GM23338 (cell line): ENCODE measurements at regions not wholly inside any gene's neighbourhood (a gene's known extent, or its start where the extent isn't known, plus 50 kb on each side); places are given as distances from the start of the nearest gene placed in this dataset.

Experiments used
- ATAC-seq: fragments of 200-7000 bp; cut with Tn5 transposase; 3 replicates; pipeline ENCODE4 v1.9.1; 2020
- DNase-seq: peaks from one replicate; pipeline ENCODE4 v3.0.0-alpha.2; 2015; ENCODE audit warnings: low spot score
- H2AFZ ChIP-seq: fragments of 200-600 bp; sonication (generic); 2 replicates; pipeline ENCODE4 v1.8.0; 2016; ENCODE audit warnings: antibody characterized with exemption, mild to moderate bottlenecking, moderate library complexity
- H3F3A ChIP-seq: fragments of 200-600 bp; sonication (generic); replicated peaks from 2 replicates; pipeline ENCODE4 v1.8.0; 2017; ENCODE audit warnings: antibody characterized with exemption, mixed run types, low read depth
- H3K27ac ChIP-seq: fragments of 200-600 bp; sonication (generic); 2 replicates; pipeline ENCODE4 v1.6.1; 2016; ENCODE audit warnings: low read depth
- H3K27me3 ChIP-seq: fragments of 200-600 bp; sonication (generic); 2 replicates; pipeline ENCODE4 v1.8.0; 2016; ENCODE audit warnings: mild to moderate bottlenecking, mixed run types, moderate library complexity; ENCODE audit not compliant: insufficient read depth
- H3K36me3 ChIP-seq: fragments of 200-600 bp; sonication (generic); 2 replicates; pipeline ENCODE4 v1.8.0; 2016; ENCODE audit warnings: mild to moderate bottlenecking; ENCODE audit not compliant: insufficient read depth
- H3K4me1 ChIP-seq: fragments of 200-600 bp; sonication (generic); 2 replicates; pipeline ENCODE4 v1.8.0; 2016; ENCODE audit warnings: mild to moderate bottlenecking, moderate library complexity; ENCODE audit not compliant: insufficient read depth
- H3K4me2 ChIP-seq: fragments of 200-600 bp; sonication (generic); 2 replicates; pipeline ENCODE4 v1.7.1; 2017; ENCODE audit warnings: mixed run types
- H3K4me3 ChIP-seq: fragments of 200-600 bp; sonication (generic); 2 replicates; pipeline ENCODE4 v1.6.1; 2016; ENCODE audit warnings: mixed run types
- H3K79me2 ChIP-seq: fragments of 200-600 bp; sonication (generic); replicated peaks from 2 replicates; pipeline ENCODE4 v1.8.0; 2017; ENCODE audit warnings: mild to moderate bottlenecking; ENCODE audit not compliant: insufficient read depth
- H3K9me2 ChIP-seq: fragments of 200-600 bp; sonication (generic); 2 replicates; pipeline ENCODE4 v1.8.0; 2017; ENCODE audit not compliant: insufficient read depth
- H4K20me1 ChIP-seq: fragments of 200-600 bp; sonication (generic); replicated peaks from 2 replicates; pipeline ENCODE4 v1.8.0; 2017; ENCODE audit warnings: mild to moderate bottlenecking; ENCODE audit not compliant: insufficient read depth
- H3K27ac Mint-ChIP-seq: 2 replicates; pipeline ENCODE4 v1.8.0; 2020; ENCODE audit warnings: inconsistent platforms, mild to moderate bottlenecking, moderate library complexity, mixed read lengths
- H3K27me3 Mint-ChIP-seq: 3 replicates; pipeline ENCODE4 v1.8.0; 2022; ENCODE audit warnings: low read depth, mild to moderate bottlenecking, moderate library complexity, mixed read lengths, inconsistent platforms; ENCODE audit not compliant: insufficient read depth, poor library complexity
- H3K36me3 Mint-ChIP-seq: 3 replicates; pipeline ENCODE4 v1.8.0; 2021; ENCODE audit warnings: low read depth, mild to moderate bottlenecking, inconsistent platforms, moderate library complexity, mixed read lengths
- H3K4me1 Mint-ChIP-seq: 3 replicates; pipeline ENCODE4 v1.8.0; 2020; ENCODE audit warnings: mild to moderate bottlenecking, inconsistent platforms, mixed read lengths
- H3K4me3 Mint-ChIP-seq: 3 replicates; pipeline ENCODE4 v1.8.0; 2021; ENCODE audit warnings: moderate library complexity, mild to moderate bottlenecking, inconsistent platforms, mixed read lengths
- H3K9me3 Mint-ChIP-seq: 3 replicates; pipeline ENCODE4 v1.8.0; 2020; ENCODE audit warnings: moderate library complexity, mild to moderate bottlenecking, inconsistent platforms, mixed read lengths
- CREB1 ChIP-seq: fragments of 250-450 bp; sonication (Bioruptor Pico); IDR thresholded peaks from 2 replicates; pipeline ENCODE4 v1.5.0; 2020; ENCODE audit warnings: low read depth, mild to moderate bottlenecking, moderate library complexity
- CTCF ChIP-seq, 2 experiments: fragments of 200-600 bp in 1 of 2; sonication (generic) in 1 of 2; conservative IDR thresholded peaks; 2 replicates each; pipeline versions ENCODE4 v1.5.1 to v1.6.1; 2016 to 2017; ENCODE audit warnings: antibody characterized with exemption in 2 of 2, low read depth in 2 of 2, mild to moderate bottlenecking in 2 of 2, moderate library complexity in 1 of 2
- ETS1 ChIP-seq: IDR thresholded peaks from 2 replicates; pipeline ENCODE4 v1.6.1; 2016; ENCODE audit warnings: antibody characterized with exemption
- EZH2 ChIP-seq: fragments of 200-600 bp; sonication (generic); IDR thresholded peaks from one replicate; pipeline ENCODE4 v1.8.0; 2017; ENCODE audit warnings: antibody characterized with exemption, mild to moderate bottlenecking, low read depth; ENCODE audit not compliant: unreplicated experiment
- EZH2phosphoT487 ChIP-seq: fragments of 200-600 bp; sonication (generic); IDR thresholded peaks from one replicate; pipeline ENCODE4 v1.8.1; 2018; ENCODE audit warnings: antibody characterized with exemption; ENCODE audit not compliant: unreplicated experiment
- JUNB ChIP-seq: IDR thresholded peaks from one replicate; pipeline ENCODE4 v1.6.1; 2016; ENCODE audit warnings: antibody characterized with exemption; ENCODE audit not compliant: unreplicated experiment
- POLR2AphosphoS5 ChIP-seq: IDR thresholded peaks from 2 replicates; pipeline ENCODE4 v1.6.1; 2016; ENCODE audit warnings: antibody characterized with exemption, low read depth
- STAT1 ChIP-seq: IDR thresholded peaks from one replicate; pipeline ENCODE4 v1.6.1; 2016; ENCODE audit warnings: antibody characterized with exemption; ENCODE audit not compliant: unreplicated experiment
- ZNF114 ChIP-seq: fragments of 250-450 bp; sonication (Bioruptor Pico); IDR thresholded peaks from 2 replicates; pipeline ENCODE4 v1.5.0; 2020; ENCODE audit warnings: mild to moderate bottlenecking, moderate library complexity

GRCh38 chr1:177464686-177465085 lies 293.9 kb downstream of the BRINP2 start:
- no peaks in the 10 kb centered on the region; the same call in 2 of the 3 replicates for H3K9me3 Mint-ChIP-seq
- H3K4me2 ChIP-seq = no peak overlapping the region
- no peaks in the 10 kb centered on the region for H3F3A ChIP-seq
- no peak overlapping the region for H3K4me3 ChIP-seq
- DNase-seq (no peak), ATAC-seq (no peak)
- H3K9me2 ChIP-seq = peaks cover 17% of the 10 kb centered on the region
- peaks cover 16% of the 10 kb centered on the region for H3K4me1 Mint-ChIP-seq
- H2AFZ ChIP-seq = no peak overlapping the region
- H4K20me1 ChIP-seq = no peaks in the 10 kb centered on the region
- no peaks in the 10 kb centered on the region for H3K36me3 Mint-ChIP-seq
- H3K27ac Mint-ChIP-seq = no peak overlapping the region
- no peaks in the 10 kb centered on the region for H3K36me3 ChIP-seq
- no peaks in the 10 kb centered on the region for H3K4me1 ChIP-seq
- TF ChIP-seq STAT1 (no peak), ZNF114 (CRISPR knock-in tag) (no peak), JUNB (no peak), EZH2 (no peak), EZH2phosphoT487 (no peak), CREB1 (CRISPR knock-in tag) (no peak), ETS1 (no peak), POLR2AphosphoS5 (no peak)
- H3K79me2 ChIP-seq = no peaks in the 10 kb centered on the region
- H3K27ac ChIP-seq = no peak overlapping the region
- no peaks in the 10 kb centered on the region for H3K27me3 ChIP-seq
- H3K27me3 Mint-ChIP-seq = peaks cover 4% of the 10 kb centered on the region
- no peak overlapping the region for H3K4me3 Mint-ChIP-seq

- no peaks in the 10 kb centered on the region for H3K9me2 ChIP-seq
- no peaks in the 10 kb centered on the region for H3K36me3 ChIP-seq
- no peak overlapping the region for H3K27ac Mint-ChIP-seq
- H3K4me2 ChIP-seq = no peak overlapping the region
- ATAC-seq (no peak; the same call in 2 of the 3 replicates), DNase-seq (no peak)
- H3K79me2 ChIP-seq = no peaks in the 10 kb centered on the region
- H3K36me3 Mint-ChIP-seq = no peaks in the 10 kb centered on the region
- peaks cover 4% of the 10 kb centered on the region; the same call in 1 of the 2 replicates for H3K4me1 ChIP-seq
- H3K9me3 Mint-ChIP-seq = no peaks in the 10 kb centered on the region
- 0 out of 2 replicates have a peak overlapping the region, but pooled peaks have one; percentile 32 for H2AFZ ChIP-seq
- no peaks in the 10 kb centered on the region for H3K27me3 ChIP-seq
- no peak overlapping the region for H3K4me3 ChIP-seq
- no peak overlapping the region for H3K27ac ChIP-seq
- H3K4me1 Mint-ChIP-seq = peaks cover 4% of the 10 kb centered on the region; the same call in 2 of the 3 replicates
- TF ChIP-seq STAT1 = no peak
- no peak for TF ChIP-seq CREB1 (CRISPR knock-in tag)
- no peak for TF ChIP-seq ETS1
- 0 out of 4 replicates have a peak, but pooled peaks of 1 of the 2 experiments have one; percentile 13 for TF ChIP-seq CTCF (conservative IDR thresholded peaks at IDR 0.05; ENCODE audit: low read depth in 2 of 2)
- no peak overlapping the region for H3K4me3 Mint-ChIP-seq
- H3F3A ChIP-seq = no peaks in the 10 kb centered on the region
- no peaks in the 10 kb centered on the region for H4K20me1 ChIP-seq
- peaks cover 5% of the 10 kb centered on the region for H3K27me3 Mint-ChIP-seq
Observed at GRCh38 chr1:177451191-177451590, 280.4 kb downstream of the BRINP2 start.
